RPMI7951 (cell line): ENCODE measurements at regions not wholly inside any gene's neighbourhood (a gene's known extent, or its start where the extent isn't known, plus 50 kb on each side); places are given as distances from the start of the nearest gene placed in this dataset.
"Not testable (repeated sequence)": the region's sequence is repeated elsewhere in the genome, so short reads cannot be mapped to it uniquely, and the experiment has no call there.

Experiments used
- DNase-seq: peaks from one replicate; pipeline ENCODE4 v3.0.0-alpha.2; 2012; ENCODE audit warnings: low read depth

DNA sequence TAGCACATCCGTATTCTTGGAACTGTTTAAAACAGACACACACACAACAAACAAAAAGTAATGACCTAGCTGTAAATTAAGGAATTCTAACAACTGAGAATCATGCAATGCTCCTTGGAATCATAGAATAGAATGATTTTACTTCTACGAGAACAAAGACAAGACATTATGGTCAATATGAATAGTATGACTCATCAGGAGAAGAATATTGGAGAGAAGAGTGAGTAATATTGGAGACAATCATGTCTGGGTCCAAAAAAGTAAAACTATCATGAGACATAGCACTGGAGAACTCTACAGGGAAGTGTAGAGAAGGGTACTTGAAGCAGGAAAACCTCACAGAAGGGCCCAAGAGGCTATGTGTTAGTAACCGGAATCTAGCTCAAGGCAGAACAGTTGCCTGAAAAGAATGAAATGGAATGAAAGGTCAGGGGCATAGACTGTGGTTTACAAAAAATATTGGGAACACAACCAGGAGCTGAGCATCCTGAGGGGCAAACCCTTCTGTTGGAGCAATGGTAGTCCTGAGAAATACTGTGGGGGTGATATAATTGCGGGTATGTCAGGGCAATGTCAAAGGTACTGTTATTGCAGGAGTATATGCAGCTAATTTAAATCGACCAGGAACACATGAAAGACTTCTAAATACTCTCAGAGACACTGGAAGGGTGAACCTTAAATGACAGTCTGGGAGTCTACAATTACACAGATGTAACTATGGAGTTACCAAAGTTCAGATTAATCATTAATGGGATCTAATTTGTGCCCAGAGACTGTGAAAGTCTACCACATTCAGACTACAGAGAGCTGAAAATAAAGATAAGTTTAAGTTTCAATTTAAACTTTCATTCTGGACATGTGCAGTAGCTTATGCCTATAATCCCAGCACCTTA lies 201.2 kb downstream of the BCHE start:
- no peak for DNase-seq

DNA sequence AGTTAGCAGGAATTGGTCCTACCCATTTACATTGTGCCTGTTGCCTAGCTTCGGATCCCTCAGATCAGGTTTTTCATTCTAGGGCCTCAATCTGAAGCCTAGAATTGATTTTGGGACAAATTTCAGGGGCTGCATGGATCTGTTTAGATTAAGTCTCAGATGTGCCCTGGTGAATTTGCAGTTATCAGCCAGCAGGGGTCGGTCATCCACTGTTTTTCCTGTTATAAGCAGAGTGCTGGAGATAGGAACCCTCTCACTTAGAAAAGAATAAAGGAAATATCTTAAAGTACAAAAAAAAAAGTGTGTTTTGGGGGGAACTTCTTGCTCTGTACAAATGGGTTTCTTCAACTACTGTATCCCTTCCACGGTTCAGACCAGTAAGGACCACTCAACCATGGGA lies 212.5 kb downstream of the BCHE start:
- DNase-seq: no peak

DNA sequence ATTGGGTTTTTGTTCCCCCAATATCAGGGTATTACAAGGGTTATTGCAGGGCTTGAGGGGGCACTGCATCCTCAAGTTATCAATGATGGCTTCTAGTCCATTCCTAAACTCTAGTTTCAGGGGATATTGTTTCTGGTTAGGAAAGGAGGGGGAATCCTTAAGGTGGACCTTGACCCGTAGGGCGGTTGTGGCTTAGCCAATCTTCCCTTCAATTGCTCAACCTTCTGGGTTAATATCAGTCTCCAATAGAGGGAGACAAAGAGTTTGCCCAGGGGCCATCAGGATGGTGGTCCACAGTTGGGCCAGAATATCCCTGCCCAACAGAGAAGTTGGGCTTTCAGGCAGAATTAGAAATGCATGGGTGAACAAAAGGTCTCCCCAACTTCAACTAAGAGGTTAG lies 214.9 kb downstream of the BCHE start:
- DNase-seq: no peak

DNA sequence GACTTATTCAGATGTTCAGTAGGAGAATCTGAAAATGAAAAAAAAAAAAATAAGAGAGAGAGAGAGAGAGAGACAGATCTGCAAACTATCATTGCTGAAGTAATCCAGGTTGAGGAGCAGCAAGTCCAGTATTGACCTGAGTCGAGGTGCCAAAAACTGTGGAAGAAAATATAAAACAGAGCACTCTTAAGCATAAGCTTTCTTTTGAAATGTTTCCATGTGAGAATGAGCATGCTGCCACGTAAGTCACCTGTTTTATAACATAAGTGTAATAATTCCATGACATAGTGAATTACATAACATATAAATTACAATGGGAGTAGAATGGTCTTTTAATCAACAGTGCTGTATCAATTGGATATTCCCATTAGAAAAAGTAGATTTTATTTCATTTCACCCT lies 218.2 kb downstream of the BCHE start:
- no peak for DNase-seq

DNA sequence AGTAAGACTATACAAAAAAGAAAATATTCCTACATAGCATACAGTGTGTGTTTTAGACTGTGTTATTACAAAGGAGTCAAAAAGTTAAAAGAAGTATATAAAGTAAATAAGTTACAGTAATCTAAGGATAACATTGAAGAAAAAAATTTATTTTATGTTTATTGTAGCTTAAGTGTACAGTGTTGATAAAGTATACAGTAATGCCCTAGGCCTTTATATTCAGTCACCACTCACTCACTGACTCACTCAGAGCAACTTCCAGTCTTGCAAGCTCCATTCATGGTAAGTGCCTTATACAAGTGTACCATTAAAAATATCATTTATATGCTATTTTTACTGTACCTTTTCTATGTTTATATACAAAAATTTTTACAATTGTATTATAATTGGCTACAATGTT lies 220.1 kb downstream of the BCHE start:
- DNase-seq: no peak

DNA sequence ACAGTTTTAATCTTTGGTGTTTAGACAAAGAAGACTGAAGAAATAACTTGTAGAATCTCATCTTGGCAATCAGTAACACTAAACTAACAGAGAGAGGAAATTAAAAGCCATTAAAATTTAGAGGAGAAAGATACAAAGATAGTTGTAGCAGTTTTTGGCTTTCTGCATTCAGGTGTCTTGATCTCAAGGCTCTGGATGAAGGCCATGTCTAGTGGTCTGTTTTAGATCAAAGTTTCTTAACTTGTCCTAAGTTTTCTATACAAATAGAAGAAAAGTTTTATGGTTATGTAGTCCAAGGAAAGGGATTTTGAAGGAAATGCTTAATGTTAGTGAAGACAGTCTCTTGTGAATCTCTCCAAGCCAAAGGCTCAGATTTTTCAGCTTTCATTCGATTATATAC lies 222.9 kb downstream of the BCHE start:
- no peak for DNase-seq

DNA sequence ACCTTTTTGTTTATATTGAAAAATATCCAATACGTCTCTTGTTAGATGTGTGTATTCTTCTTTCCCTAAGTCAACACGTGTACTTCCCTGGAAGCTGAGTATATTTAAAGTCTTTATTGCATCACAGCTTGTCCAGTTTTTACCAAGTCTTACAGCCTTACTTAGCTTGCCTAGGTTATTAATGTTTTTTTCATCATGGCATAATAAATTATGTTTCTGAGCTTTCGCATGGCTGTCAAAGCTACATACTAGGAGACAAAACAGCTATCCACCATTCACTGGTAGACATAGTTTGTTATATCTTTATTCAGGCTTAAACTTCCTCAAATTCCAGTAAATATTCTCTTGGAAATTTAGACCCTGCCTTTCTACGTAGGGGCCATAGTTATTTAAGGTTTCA lies 224.2 kb downstream of the BCHE start:
- DNase-seq: no peak

DNA sequence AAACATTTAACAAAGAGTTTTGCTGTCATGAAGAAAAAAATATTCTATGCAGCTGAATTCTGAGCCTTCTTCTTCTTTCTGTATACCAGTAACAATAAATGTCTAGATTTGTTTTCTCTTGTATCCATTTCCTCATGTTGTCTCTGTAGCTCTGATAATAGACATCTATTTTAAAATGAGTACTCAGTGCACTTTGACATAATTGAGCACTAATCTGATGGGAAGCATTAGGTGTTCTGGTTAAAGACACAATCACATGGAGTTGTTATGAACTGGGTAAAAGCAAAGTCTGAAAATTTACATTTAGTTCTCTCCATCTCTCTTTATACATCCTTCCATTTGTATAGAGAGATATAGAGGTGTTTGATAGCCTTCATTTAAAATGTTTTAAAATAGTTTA lies 230.0 kb downstream of the BCHE start:
- DNase-seq: no peak

DNA sequence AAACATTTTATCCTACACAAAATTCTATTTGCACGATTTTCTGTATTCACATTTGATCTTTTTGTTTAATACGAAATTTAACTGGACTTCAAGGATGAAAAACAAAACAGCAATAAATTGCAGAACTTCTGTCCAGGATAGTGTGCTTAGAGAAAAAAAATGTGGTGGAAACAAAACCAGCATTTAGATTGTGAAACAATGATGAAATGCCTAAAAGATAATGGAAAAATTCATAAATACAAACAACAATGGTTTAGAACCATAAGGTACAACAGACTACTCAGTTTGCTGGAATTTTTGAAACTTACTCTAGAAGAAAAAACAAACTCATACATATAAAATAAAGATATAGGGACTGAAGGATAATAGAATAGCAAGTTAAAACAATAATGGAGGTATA lies 234.0 kb downstream of the BCHE start:
- no peak for DNase-seq

DNA sequence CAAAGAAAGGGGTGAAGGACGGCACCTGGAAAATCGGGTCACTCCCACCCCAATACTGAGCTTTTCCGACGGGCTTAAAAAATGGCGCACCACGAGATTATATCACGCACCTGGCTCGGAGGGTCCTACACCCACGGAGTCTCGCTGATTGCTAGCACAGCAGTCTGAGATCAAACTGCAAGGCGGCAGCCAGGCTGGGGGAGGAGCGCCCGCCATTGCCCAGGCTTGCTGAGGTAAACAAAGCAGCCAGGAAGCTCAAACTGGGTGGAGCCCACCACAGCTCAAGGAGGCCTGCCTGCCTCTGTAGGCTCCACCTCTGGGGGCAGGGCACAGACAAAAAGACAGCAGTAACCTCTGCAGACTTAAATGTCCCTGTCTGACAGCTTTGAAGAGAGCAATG lies 264.7 kb downstream of the BCHE start:
- not testable (repeated sequence) for DNase-seq

DNA sequence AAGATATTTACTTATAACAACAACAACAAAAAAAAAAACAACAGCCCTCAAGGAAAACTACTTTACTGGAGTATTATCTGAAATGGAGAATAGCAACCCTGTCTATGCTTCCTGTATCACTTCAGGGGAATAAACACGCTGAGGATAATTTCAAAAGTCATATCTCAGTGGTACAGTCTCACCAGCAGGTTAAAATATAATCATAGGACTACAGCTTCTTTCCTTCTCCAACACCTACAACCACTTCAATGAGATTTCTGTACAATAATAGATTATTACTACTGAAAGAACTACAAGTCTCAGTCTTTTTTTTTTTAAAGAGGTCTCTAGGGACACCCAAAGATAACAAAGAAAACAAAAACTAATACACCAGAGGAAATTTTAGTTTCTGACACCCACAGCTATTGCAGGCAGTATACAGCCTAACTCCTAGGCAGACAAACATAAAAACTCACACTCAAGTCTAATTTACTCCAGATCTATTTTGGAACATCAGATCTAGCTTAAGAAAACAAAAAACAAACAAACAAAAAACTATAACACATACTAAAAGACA lies 268.2 kb downstream of the BCHE start:
- DNase-seq: no peak

DNA sequence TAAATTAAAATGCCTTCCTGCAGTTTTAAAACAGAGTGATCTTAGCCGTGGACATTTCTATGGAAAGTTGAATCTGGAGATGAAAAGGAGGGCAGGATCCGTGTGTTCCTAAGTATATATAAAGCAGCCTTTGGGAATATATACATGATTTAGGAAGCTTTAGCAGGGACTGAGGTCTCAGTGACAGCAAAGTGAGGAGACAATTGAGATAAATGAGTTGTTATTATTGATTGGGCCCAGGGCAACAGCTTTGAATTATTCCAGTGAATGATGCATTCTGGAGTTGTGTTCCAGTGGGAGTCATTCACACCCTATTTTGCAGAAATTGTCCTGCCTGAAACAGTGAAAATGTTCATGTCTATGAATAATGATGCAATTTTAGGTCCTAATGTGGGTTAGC lies 281.4 kb downstream of the BCHE start:
- DNase-seq: no peak

DNA sequence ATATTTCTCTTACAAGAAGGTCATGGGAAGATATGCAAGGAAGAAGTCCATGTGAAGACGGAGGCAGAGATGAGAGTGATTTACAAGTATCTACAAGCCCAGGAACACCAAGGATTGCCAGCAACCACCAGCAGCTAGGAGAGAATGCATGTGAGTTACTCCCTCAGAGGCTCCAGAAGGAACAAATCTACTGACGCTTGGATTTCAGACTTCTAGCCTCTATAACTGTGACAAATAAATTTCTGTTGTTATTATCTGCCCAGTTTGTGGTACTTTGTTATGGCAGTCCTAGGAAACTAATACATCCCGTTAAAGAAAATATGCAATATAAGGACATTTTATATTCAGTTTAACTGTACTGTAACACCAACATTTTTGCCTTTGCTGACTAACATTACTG lies 283.9 kb downstream of the BCHE start:
- no peak for DNase-seq

DNA sequence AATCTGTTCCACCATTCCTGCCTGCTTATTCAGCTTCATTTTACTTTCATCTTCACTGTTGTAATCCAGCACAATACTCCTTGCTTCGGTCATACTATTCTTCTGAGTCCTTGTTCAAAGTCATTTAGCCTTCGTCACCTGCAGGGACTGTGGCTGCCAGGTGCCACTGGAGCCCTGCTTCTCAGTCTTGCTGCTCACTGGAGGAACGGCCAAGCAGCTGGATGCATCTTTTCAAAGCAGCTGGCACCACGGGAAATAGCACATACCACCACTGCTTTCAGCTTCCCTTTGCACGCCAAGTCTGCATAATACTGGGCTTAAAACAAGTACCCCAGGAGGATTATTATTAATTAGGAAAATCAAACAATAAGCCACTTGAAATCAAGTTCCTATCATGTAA lies 287.6 kb downstream of the BCHE start:
- DNase-seq: no peak

DNA sequence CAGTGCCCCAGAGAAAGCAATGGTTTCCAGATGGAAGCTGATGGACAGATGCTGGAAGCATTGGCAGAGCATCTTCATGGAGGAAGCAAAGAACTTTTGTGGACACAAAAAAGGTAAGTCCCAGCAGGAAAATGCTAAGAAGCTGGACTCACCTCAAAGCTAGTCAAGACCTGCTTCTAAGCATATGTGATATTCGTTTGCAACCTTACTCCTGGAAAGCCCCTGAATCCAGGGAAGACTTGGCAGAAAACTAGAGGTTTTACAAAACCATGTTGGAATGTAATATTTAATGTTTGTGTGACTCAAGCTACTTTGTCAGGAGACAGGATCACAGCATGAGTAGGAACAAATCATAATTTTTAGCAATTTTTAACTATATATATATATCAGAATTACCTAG lies 288.2 kb downstream of the BCHE start:
- DNase-seq: no peak

DNA sequence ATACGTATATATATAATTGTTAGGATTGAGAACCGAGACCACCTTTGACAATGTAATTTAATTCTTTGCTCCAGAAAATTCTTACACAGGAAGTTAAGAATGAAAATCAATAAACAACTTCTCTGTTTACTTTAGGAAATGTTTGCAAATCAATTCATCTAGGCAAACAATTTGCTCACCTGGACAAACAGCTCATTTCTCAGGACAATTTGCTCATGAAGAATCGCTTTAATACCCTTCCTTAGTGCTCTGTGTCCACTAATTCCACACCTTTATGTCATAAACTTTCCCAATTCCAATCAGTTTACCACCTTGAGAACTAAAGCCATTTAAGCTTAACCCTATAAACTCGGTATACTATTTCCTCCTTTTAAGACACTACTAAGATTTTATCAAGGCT lies 292.2 kb downstream of the BCHE start:
- DNase-seq: no peak

DNA sequence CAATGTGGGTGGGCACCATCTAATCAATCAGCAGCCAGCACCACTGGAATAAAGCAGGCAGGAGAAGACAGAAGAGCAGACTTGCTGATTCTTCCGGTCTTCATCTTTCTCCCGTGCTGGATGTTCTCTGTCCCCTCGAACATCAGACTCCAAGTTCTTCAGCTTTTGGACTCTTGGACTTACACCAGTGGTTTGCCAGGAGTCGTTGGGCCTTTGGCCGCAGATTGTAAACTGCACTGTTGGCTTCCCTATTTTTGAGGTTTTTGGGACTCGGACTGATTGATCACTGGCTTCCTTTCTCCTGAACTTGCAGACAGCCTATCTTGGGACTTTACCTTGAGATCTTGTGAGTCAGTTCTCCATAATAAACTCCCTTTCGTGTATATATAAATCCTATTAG lies 292.8 kb downstream of the BCHE start:
- no peak for DNase-seq

DNA sequence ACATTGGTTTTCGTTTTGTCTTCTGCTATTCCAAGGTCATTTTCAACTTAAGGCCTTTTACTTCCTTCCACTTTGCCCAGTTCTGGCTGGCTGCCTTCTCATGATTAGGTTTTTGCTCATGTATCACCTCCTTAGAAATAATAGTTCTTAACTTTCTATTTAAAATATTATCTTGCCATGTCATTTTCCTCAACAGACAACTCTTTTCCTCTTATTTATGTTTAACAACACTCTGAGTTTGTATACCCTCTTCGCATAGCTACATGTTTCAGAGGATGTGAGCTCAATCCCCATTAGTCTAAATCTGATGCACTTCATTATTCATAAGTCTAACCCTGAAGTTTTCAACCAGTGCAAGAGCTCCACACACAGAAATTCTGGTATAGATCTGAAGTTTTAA lies 299.1 kb downstream of the BCHE start:
- DNase-seq: no peak

DNA sequence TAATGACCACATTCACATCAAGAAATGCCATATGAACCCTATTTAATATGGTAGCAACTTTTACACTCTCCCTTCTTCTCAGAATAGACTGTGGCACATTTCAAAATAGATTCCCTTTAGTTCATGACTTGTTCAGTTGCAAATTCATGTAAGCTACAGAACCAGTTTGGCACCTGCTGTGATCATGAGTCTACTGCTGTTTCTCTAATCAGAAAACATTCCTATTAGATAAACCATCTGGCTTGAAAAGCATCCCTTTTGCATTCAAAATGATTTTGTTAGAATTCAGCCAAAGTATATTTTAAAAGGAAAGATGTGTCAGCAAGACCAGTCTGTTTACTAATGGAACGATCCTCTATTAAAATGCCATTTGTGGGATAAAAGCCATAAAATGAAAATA lies 304.4 kb downstream of the BCHE start:
- no peak for DNase-seq

DNA sequence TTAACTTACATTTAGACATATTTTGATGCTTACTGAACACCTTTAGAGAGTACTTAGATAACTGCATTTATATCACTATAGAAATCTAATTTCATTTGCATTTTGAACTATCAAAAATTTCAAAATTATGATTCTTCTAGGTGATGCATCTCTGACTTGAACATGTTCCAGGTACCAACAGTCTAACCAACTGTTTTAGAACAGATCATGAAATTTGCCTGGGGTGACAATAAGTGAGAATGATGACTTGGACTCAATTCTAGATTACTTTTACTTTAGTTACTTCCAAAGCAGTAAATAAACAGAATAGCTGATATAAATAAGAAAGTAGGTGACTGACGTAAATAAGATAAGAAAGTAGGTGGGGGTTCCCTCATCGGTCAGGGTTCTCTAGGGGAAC lies 307.8 kb downstream of the BCHE start:
- no peak for DNase-seq

DNA sequence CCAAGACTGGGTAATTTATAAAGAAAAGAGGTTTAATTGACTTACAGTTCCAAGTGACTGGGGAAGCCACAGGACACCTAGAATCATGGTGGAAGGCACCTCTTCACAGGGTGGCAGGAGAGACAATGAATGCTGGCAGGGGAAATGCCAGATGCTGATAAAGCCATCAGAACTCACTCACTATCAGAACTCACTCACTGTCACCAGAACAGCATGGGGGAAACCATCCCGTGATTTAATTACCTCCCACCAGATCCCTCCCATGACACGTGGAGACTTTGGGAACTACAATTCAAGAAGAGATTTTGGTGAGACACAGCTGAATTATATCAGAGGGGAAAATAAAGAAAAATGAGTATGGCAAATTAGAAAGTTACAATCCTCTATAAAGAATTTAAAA lies 310.9 kb downstream of the BCHE start:
- DNase-seq: no peak

DNA sequence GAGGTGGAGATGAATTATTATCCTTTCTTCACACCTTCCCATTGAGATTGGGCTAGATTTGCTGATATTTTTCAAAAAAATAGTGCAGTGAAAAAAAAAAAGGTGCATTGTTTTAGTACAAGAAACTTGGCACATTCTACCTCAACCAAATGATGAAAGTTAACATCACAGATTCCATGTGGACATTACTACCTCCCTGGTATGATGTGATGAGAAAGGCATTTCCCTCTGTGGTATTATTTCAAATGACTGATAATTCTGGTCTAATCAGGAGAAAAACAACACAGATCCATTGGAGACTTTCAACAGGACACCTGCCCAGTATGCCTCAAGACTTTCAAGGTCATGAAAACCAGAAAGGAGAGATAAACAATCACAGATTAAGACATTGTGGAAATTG lies 313.4 kb downstream of the BCHE start:
- no peak for DNase-seq

DNA sequence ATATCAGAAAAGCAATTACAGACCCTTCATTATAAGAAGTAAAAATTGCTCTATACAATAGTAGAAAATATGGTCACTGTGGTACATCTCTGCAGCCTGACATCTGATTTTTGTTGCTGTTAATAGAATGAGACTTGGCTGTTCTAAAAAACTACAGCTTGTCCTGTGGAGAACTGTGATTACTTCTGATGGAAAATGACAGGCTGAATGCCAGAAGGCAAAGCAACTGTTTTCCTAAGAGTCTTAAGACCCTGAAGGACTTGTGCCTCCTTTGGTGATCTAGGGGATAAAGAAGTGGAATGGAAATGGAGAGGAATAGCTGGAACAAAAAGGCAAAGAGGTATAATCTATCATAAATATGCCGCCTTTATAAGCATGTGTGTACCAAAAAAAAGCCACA lies 314.8 kb downstream of the BCHE start:
- DNase-seq: no peak
